Upper lobe of left lung (tissue), 6 donors: ENCODE measurements at regions not wholly inside any gene's neighbourhood (a gene's known extent, or its start where the extent isn't known, plus 50 kb on each side); places are given as distances from the start of the nearest gene placed in this dataset.

ENCODE experiments used
- ATAC-seq, 2 donors: fragments of 200-7000 bp; cut with Tn5 transposase; one replicate each; pipeline ENCODE4 v1.9.1; 2022; ENCODE audit warnings: mild to moderate bottlenecking in 2 of 2, moderate library complexity in 2 of 2; ENCODE audit not compliant: low FRiP score in 2 of 2
- DNase-seq, 2 donors: peaks; one replicate each; pipeline ENCODE4 v3.0.0-alpha.2; 2019 to 2020
- H3K27ac ChIP-seq, 4 donors: fragments of 200-600 bp; sonication (generic); one replicate each; pipeline ENCODE4 v1.5.1; 2016 to 2019
- H3K27me3 ChIP-seq, 4 donors: fragments of 200-600 bp; sonication (generic); one replicate each; pipeline ENCODE4 v1.5.1; 2017 to 2019
- H3K36me3 ChIP-seq, 4 donors: fragments of 200-600 bp; sonication (generic); one replicate each; pipeline ENCODE4 v1.5.1; 2016 to 2019
- H3K4me1 ChIP-seq, 4 donors: fragments of 200-600 bp; sonication (generic); one replicate each; pipeline ENCODE4 v1.5.1; 2018 to 2019
- H3K4me3 ChIP-seq, 4 donors: fragments of 200-600 bp; sonication (generic); one replicate each; pipeline ENCODE4 v1.5.1; 2017 to 2019; ENCODE audit warnings: mild to moderate bottlenecking in 2 of 4, moderate library complexity in 1 of 4
- H3K9me3 ChIP-seq, 4 donors: fragments of 200-600 bp; sonication (generic); one replicate each; pipeline ENCODE4 v1.5.1; 2018 to 2019
- EP300 ChIP-seq, 4 donors: sonication (generic); formaldehyde crosslinking; IDR thresholded peaks; one replicate each; pipeline ENCODE4 v1.5.1; 2017; ENCODE audit warnings: antibody characterized with exemption in 4 of 4, control low read depth in 2 of 4
- POLR2A ChIP-seq, 4 donors: fragments of 450-650 bp; IDR thresholded peaks; one replicate each; pipeline ENCODE4 v1.5.1; 2016 to 2017; ENCODE audit warnings: antibody characterized with exemption in 4 of 4, mild to moderate bottlenecking in 2 of 4
- POLR2AphosphoS5 ChIP-seq, 2 donors: sonication (generic); formaldehyde crosslinking; IDR thresholded peaks; one replicate each; pipeline ENCODE4 v1.5.1; 2017; ENCODE audit warnings: antibody characterized with exemption in 2 of 2
- WGBS, 2 donors: methylation state at CpG; one replicate each; pipeline ENCODE4 v1.1.5; 2017 to 2018; 5-methylcytosine and 5-hydroxymethylcytosine counted together
- TF ChIP-seq, protein P1 (sequence below), 6 experiments: fragments of 450-650 bp in 4 of 6; fragments of 200-600 bp in 2 of 6; sonication (generic) in 2 of 6; IDR thresholded peaks; one replicate each; pipeline ENCODE4 v1.5.1; 2016 to 2019; ENCODE audit warnings: antibody characterized with exemption in 6 of 6
- donor health status: DM: no; HTN: no; CAD: no; lungs with moderate emphysema.
- donor health status: DM: no; HTN: yes; CAD: no; lungs with severe emphysema.

DNA sequence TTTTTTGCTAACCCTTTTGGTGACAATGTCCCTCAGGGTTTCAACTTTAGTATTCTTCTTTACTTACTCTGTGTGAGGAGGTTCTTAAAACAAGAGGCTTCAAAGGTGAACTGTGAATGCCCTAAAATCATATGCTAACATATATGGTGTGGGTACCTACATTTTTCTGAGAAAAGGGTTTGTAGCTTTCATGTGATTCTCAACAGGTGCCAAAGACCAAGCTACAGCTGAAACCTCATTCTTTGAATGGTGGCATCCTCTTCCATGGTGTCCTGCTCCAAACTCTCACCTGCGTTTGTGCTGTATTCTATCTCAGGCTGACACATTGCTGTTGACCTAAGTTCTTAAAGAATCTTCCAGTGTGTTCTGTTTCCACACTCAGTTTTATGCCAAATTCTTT is 177.3 kb downstream of the PRL start:
- Histone ChIP-seq H3K9me3 (no peaks in the 10 kb centered on the region), H3K36me3 (no peaks in the 10 kb centered on the region), H3K27ac (no peak overlapping the region), H3K4me1 (no peaks in the 10 kb centered on the region), H3K4me3 (no peak overlapping the region), H3K27me3 (no peaks in the 10 kb centered on the region)
- TF ChIP-seq EP300 (IDR thresholded peaks at IDR 0.05), result no peak
- no peak for TF ChIP-seq POLR2A (IDR thresholded peaks at IDR 0.05)
- no peak for TF ChIP-seq POLR2AphosphoS5 (IDR thresholded peaks at IDR 0.05)
- TF ChIP-seq, protein P1, sequence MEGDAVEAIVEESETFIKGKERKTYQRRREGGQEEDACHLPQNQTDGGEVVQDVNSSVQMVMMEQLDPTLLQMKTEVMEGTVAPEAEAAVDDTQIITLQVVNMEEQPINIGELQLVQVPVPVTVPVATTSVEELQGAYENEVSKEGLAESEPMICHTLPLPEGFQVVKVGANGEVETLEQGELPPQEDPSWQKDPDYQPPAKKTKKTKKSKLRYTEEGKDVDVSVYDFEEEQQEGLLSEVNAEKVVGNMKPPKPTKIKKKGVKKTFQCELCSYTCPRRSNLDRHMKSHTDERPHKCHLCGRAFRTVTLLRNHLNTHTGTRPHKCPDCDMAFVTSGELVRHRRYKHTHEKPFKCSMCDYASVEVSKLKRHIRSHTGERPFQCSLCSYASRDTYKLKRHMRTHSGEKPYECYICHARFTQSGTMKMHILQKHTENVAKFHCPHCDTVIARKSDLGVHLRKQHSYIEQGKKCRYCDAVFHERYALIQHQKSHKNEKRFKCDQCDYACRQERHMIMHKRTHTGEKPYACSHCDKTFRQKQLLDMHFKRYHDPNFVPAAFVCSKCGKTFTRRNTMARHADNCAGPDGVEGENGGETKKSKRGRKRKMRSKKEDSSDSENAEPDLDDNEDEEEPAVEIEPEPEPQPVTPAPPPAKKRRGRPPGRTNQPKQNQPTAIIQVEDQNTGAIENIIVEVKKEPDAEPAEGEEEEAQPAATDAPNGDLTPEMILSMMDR (IDR thresholded peaks at IDR 0.05), result no peak
- DNase-seq, result no peak
- no peak for ATAC-seq
- 90 to 93% methylated on average over 1 of the region's 1 CpG for WGBS, 2 donors

DNA sequence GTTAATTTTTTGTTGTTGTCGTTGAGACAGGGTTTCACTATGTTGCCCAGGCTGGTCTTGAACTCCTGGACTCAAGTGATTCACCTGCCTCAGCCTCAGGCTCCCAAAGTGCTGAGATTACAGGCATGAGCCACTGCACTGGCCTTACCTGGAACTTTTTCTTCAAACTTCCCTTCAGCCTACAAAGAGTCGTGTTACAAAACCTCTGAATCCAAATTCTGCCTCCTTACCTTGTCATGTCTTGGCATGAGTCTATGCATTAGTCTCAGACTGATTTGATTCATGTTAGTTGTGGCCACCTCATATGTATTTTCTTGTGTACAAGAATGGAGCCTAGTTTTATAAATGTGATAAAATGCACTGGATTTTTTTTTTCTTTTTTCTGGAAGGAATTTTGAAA is 172.1 kb downstream of the PRL start:
- no peaks in the 10 kb centered on the region for H3K4me1 ChIP-seq
- H3K27me3 ChIP-seq, result no peaks in the 10 kb centered on the region
- no peak for DNase-seq
- no peak overlapping the region for H3K4me3 ChIP-seq
- ATAC-seq, result no peak
- no peak overlapping the region for H3K27ac ChIP-seq
- no peaks in the 10 kb centered on the region for H3K36me3 ChIP-seq
- TF ChIP-seq EP300 (IDR thresholded peaks at IDR 0.05) (no peak), POLR2AphosphoS5 (IDR thresholded peaks at IDR 0.05) (no peak), POLR2A (IDR thresholded peaks at IDR 0.05) (no peak)
- TF ChIP-seq, protein P1 (IDR thresholded peaks at IDR 0.05), result no peak
- 86 to 91% methylated on average over 2 of the region's 2 CpGs for WGBS, 2 donors
- no peaks in the 10 kb centered on the region for H3K9me3 ChIP-seq

DNA sequence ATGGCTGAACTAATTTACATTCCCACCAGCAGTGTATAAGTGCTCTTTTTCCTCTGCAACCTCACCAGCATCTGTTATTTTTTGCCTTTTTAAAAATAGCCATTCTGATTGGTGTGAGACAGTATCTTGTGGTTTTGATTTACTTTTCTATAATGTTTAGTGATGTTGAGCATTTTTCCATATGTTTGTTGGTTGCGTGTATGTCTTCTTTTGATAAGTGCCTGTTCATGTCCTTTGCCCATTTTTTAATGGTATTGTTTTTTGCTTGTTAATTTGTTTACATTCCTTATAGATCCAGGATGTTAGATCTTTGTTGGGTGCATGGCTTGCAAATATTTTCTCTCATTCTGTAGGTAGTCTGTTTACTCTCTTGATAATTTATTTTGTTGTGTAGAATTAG is 169.9 kb downstream of the PRL start:
- no peaks in the 10 kb centered on the region for H3K27me3 ChIP-seq
- DNase-seq (no peak), ATAC-seq (no peak)
- no peak for TF ChIP-seq POLR2A (IDR thresholded peaks at IDR 0.05)
- TF ChIP-seq, protein P1 (IDR thresholded peaks at IDR 0.05), result no peak
- no peak for TF ChIP-seq POLR2AphosphoS5 (IDR thresholded peaks at IDR 0.05)
- TF ChIP-seq EP300 (IDR thresholded peaks at IDR 0.05), result no peak
- no peak overlapping the region for H3K4me3 ChIP-seq
- WGBS, 2 donors, result 95 to 97% methylated on average over 1 of the region's 1 CpG
- H3K9me3 ChIP-seq, result no peaks in the 10 kb centered on the region
- H3K4me1 ChIP-seq, result no peaks in the 10 kb centered on the region
- H3K27ac ChIP-seq, result no peak overlapping the region
- H3K36me3 ChIP-seq, result no peaks in the 10 kb centered on the region

DNA sequence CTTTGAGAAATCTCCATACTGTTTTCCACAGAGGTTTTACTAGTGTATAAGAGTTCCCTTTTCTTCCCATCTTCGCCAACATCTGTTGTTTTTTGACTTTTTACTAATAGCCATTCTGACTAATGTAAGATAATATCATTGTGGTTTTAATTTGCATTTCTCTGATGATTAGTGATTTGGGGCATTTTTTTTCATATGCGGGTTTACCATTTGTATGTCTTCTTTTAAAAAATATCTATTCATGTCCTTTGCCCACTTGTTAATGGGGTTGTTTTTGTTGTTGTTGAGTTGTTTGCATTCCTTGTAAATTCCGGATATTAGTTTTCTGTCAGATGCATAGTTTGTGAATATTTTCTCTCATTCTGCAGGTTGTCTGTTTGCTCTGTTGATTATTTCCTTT is 167.1 kb downstream of the PRL start:
- no peaks in the 10 kb centered on the region for H3K9me3 ChIP-seq
- H3K4me3 ChIP-seq, result no peak overlapping the region
- H3K27me3 ChIP-seq, result no peaks in the 10 kb centered on the region
- 90 to 98% methylated on average over 3 of the region's 3 CpGs for WGBS, 2 donors
- ATAC-seq, result no peak
- DNase-seq, result no peak
- no peaks in the 10 kb centered on the region for H3K4me1 ChIP-seq
- TF ChIP-seq POLR2AphosphoS5 (IDR thresholded peaks at IDR 0.05) (no peak), EP300 (IDR thresholded peaks at IDR 0.05) (no peak), POLR2A (IDR thresholded peaks at IDR 0.05) (no peak)
- TF ChIP-seq, protein P1 (IDR thresholded peaks at IDR 0.05), result no peak
- H3K36me3 ChIP-seq, result no peaks in the 10 kb centered on the region
- H3K27ac ChIP-seq, result no peak overlapping the region

DNA sequence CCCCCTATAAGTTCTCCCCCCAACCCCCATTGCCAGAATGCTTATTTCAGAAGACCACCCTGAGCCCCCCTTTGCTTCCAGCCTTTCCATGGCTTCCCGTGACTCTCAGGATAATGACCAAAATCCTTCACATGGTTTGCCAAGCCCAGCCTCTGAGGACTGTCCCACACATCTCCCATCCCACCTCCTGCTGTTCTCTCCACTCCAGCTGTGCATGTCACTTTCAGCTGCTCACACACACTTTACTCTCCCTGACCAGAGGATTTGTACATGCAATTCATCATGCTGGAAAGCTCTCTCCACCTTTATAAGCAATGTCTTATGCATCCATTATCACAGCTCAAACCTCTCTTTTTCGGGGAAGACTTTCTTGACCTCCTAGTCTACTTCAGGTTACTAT is 164.2 kb downstream of the PRL start:
- no peak overlapping the region for H3K4me3 ChIP-seq
- WGBS, 2 donors, result 65 to 85% methylated on average over 2 of the region's 2 CpGs
- no peak for TF ChIP-seq EP300 (IDR thresholded peaks at IDR 0.05)
- TF ChIP-seq, protein P1 (IDR thresholded peaks at IDR 0.05), result no peak
- DNase-seq, result no peak
- no peak overlapping the region for H3K27ac ChIP-seq
- H3K27me3 ChIP-seq, result no peaks in the 10 kb centered on the region
- no peaks in the 10 kb centered on the region for H3K9me3 ChIP-seq
- H3K36me3 ChIP-seq, result no peaks in the 10 kb centered on the region
- ATAC-seq, result no peak
- no peaks in the 10 kb centered on the region for H3K4me1 ChIP-seq
